ENCODE measurements at regions not wholly inside any gene's neighbourhood (a gene's known extent, or its start where the extent isn't known, plus 50 kb on each side); places are given as distances from the start of the nearest gene placed in this dataset.

- no peak for TF ChIP-seq KLF17 (tag by site-specific recombination; IDR thresholded peaks at IDR 0.05)
Observed at GRCh38 chr13:90950160-90950559, 397.3 kb upstream of the MIR17HG start (continued).

GRCh38 chr13:90951663-90952062 is 395.8 kb upstream of the MIR17HG start:
- no peaks in the 10 kb centered on the region for H3K4me1 ChIP-seq (ENCODE audit: control insufficient read depth, insufficient read depth, low read length)
- H3K27ac ChIP-seq (ENCODE audit: extremely low read depth, low read depth, low read length): no peak overlapping the region
- POLR2A ChIA-PET: no interaction called here

GRCh38 chr13:90952326-90952725 is 395.2 kb upstream of the MIR17HG start:
- H3K4me1 ChIP-seq (ENCODE audit: control insufficient read depth, insufficient read depth, low read length): no peaks in the 10 kb centered on the region
- H3K27ac ChIP-seq (ENCODE audit: extremely low read depth, low read depth, low read length): no peak overlapping the region
- no peak overlapping the region for H3K4me3 ChIP-seq (ENCODE audit: low read depth, low read length)
- H3K36me3 ChIP-seq (ENCODE audit: control insufficient read depth in 2 of 2, insufficient read depth in 1 of 2, low read length in 2 of 2): no peaks in the 10 kb centered on the region
- ChIA-PET POLR2A (no interaction called here), CTCF (no interaction called here)
- H3K9me3 ChIP-seq (ENCODE audit: control insufficient read depth, insufficient read depth, low read depth, low read length): no peaks in the 10 kb centered on the region
- no peak for TF ChIP-seq MEIS1 (CRISPR knock-in tag; IDR thresholded peaks at IDR 0.05; ENCODE audit: borderline replicate concordance)
- no peak for TF ChIP-seq HIC1 (tag by site-specific recombination; IDR thresholded peaks at IDR 0.05)
- TF ChIP-seq SP7 (tag by site-specific recombination; IDR thresholded peaks at IDR 0.05): no peak
- no peak for TF ChIP-seq GLIS2 (tag by site-specific recombination; IDR thresholded peaks at IDR 0.05)
- TF ChIP-seq ZNF121 (tag by site-specific recombination; IDR thresholded peaks at IDR 0.05): no peak
- TF ChIP-seq ZNF404 (tag by site-specific recombination; IDR thresholded peaks at IDR 0.05): no peak
- no peak for TF ChIP-seq ZNF580 (tag by site-specific recombination; IDR thresholded peaks at IDR 0.05)
- TF ChIP-seq ZNF76 (tag by site-specific recombination; IDR thresholded peaks at IDR 0.05; ENCODE audit: borderline replicate concordance, low read depth): no peak

More at GRCh38 chr13:90951663-90952062, 395.8 kb upstream of the MIR17HG start:
- CTCF ChIA-PET: no interaction called here
- H3K9me3 ChIP-seq (ENCODE audit: control insufficient read depth, insufficient read depth, low read depth, low read length): no peaks in the 10 kb centered on the region
- no peak for TF ChIP-seq ZNF354C (tag by site-specific recombination; IDR thresholded peaks at IDR 0.05; ENCODE audit: borderline replicate concordance, low read depth)
- no peak for TF ChIP-seq ZXDB (tag by site-specific recombination; IDR thresholded peaks at IDR 0.05)
- no peak for TF ChIP-seq ZNF398 (tag by site-specific recombination; IDR thresholded peaks at IDR 0.05)
- no peak for TF ChIP-seq ZNF146 (tag by site-specific recombination; IDR thresholded peaks at IDR 0.05)
- TF ChIP-seq ZNF600 (tag by site-specific recombination; IDR thresholded peaks at IDR 0.05): no peak
- TF ChIP-seq ZNF473 (tag by site-specific recombination; IDR thresholded peaks at IDR 0.05): no peak
- TF ChIP-seq ZNF132 (tag by site-specific recombination; IDR thresholded peaks at IDR 0.05; ENCODE audit: borderline replicate concordance): no peak
- TF ChIP-seq ZNF335 (tag by site-specific recombination; conservative IDR thresholded peaks at IDR 0.05): no peak
- no peak for TF ChIP-seq PBX3 (CRISPR knock-in tag; IDR thresholded peaks at IDR 0.05)
- TF ChIP-seq ZBTB26 (tag by site-specific recombination; optimal IDR thresholded peaks at IDR 0.05): no peak
- TF ChIP-seq HIC1 (tag by site-specific recombination; IDR thresholded peaks at IDR 0.05): no peak
- no peak for TF ChIP-seq ZNF155 (tag by site-specific recombination; IDR thresholded peaks at IDR 0.05)
- no peak for TF ChIP-seq ZNF221 (tag by site-specific recombination; IDR thresholded peaks at IDR 0.05; ENCODE audit: borderline replicate concordance)
- no peak overlapping the region for H3K4me3 ChIP-seq (ENCODE audit: low read depth, low read length)
- H3K36me3 ChIP-seq (ENCODE audit: control insufficient read depth in 2 of 2, insufficient read depth in 1 of 2, low read length in 2 of 2): no peaks in the 10 kb centered on the region

All from HEK293 (cell line).